Ishikawa (cell line): ENCODE measurements at regions not wholly inside any gene's neighbourhood (a gene's known extent, or its start where the extent isn't known, plus 50 kb on each side); places are given as distances from the start of the nearest gene placed in this dataset.

Experiments used
- CEBPB ChIP-seq: IDR thresholded peaks from 2 replicates; pipeline ENCODE4 v1.6.1; 2012
- CREB1 ChIP-seq: IDR thresholded peaks from 2 replicates; pipeline ENCODE4 v1.6.1; 2012; ENCODE audit warnings: low read depth
- EGR1 ChIP-seq: IDR thresholded peaks from 2 replicates; pipeline ENCODE4 v1.6.1; 2012
- EP300 ChIP-seq: IDR thresholded peaks from 2 replicates; pipeline ENCODE4 v1.6.1; 2012; ENCODE audit warnings: borderline replicate concordance
- FOXM1 ChIP-seq: IDR thresholded peaks from 2 replicates; pipeline ENCODE4 v1.6.1; 2012; ENCODE audit warnings: low read depth, borderline replicate concordance
- MAX ChIP-seq: IDR thresholded peaks from 2 replicates; pipeline ENCODE4 v1.6.1; 2012
- NFIC ChIP-seq: IDR thresholded peaks from 2 replicates; pipeline ENCODE4 v1.6.1; 2012
- RAD21 ChIP-seq: IDR thresholded peaks from 2 replicates; pipeline ENCODE4 v1.6.1; 2012; ENCODE audit warnings: low read depth
- REST ChIP-seq: IDR thresholded peaks from 2 replicates; pipeline ENCODE4 v1.6.1; 2012; ENCODE audit warnings: low read depth, mild to moderate bottlenecking
- TAF1 ChIP-seq: IDR thresholded peaks from 2 replicates; pipeline ENCODE4 v1.6.1; 2012; ENCODE audit warnings: low read depth, mild to moderate bottlenecking
- TCF12 ChIP-seq: IDR thresholded peaks from 2 replicates; pipeline ENCODE4 v1.6.1; 2012; ENCODE audit warnings: low read depth
- TEAD4 ChIP-seq: IDR thresholded peaks from 2 replicates; pipeline ENCODE4 v1.6.1; 2012
- USF1 ChIP-seq: IDR thresholded peaks from 2 replicates; pipeline ENCODE4 v1.6.1; 2012
- YY1 ChIP-seq: IDR thresholded peaks from 2 replicates; pipeline ENCODE4 v1.6.1; 2012; ENCODE audit warnings: low read depth
- ZBTB7A ChIP-seq: IDR thresholded peaks from 2 replicates; pipeline ENCODE4 v1.6.1; 2012; ENCODE audit warnings: low read depth

GRCh38 chr4:189843413-189844009, 97.2 kb upstream of the FRG1 start:
- TF ChIP-seq ZBTB7A (no peak), EGR1 (no peak), TCF12 (no peak), NFIC (no peak), RAD21 (no peak), TEAD4 (no peak), YY1 (no peak), CEBPB (no peak), MAX (no peak), CREB1 (no peak), USF1 (no peak), REST (no peak), TAF1 (no peak)

- TF ChIP-seq MAX (no peak), TAF1 (no peak), EP300 (no peak), TEAD4 (no peak), EGR1 (no peak), ZBTB7A (no peak)
Observed at GRCh38 chr4:189845145-189845846, 95.4 kb upstream of the FRG1 start.

- TF ChIP-seq EP300 (no peak), YY1 (no peak), CEBPB (no peak), NFIC (no peak), ZBTB7A (no peak), CREB1 (no peak), TCF12 (no peak), EGR1 (no peak), FOXM1 (no peak), TEAD4 (no peak), RAD21 (no peak), REST (no peak), MAX (no peak), USF1 (no peak), TAF1 (no peak)
Observed at GRCh38 chr4:189850239-189850856, 90.3 kb upstream of the FRG1 start.

GRCh38 chr4:189858435-189858834, 82.2 kb upstream of the FRG1 start:
- TF ChIP-seq CREB1 (no peak), REST (no peak), CEBPB (no peak), TCF12 (no peak), FOXM1 (no peak), RAD21 (no peak), EP300 (no peak), TAF1 (no peak)
